DOHH2 (cell line): ENCODE measurements at regions not wholly inside any gene's neighbourhood (a gene's known extent, or its start where the extent isn't known, plus 50 kb on each side); places are given as distances from the start of the nearest gene placed in this dataset.

Experiments used
- CTCF ChIP-seq: fragments of 200-600 bp; sonication (generic); IDR thresholded peaks from one replicate; pipeline ENCODE4 v1.5.1; 2014; ENCODE audit warnings: antibody characterized with exemption, mild to moderate bottlenecking, low read depth, low read length; ENCODE audit not compliant: poor library complexity, severe bottlenecking
- EZH2phosphoT487 ChIP-seq: fragments of 200-600 bp; sonication (generic); IDR thresholded peaks from 2 replicates; pipeline ENCODE4 v1.6.1; 2017; ENCODE audit warnings: borderline replicate concordance, mild to moderate bottlenecking, antibody characterized with exemption, low read length, moderate library complexity, mixed read lengths

- TF ChIP-seq CTCF (no peak), EZH2phosphoT487 (no peak)
Measured at GRCh38 chr2:175585496-175585895, 404.0 kb upstream of the ATP5MC3 start.
